NCI-H524 (cell line): ENCODE measurements at regions not wholly inside any gene's neighbourhood (a gene's known extent, or its start where the extent isn't known, plus 50 kb on each side); places are given as distances from the start of the nearest gene placed in this dataset.
"Not testable (repeated sequence)": the region's sequence is repeated elsewhere in the genome, so short reads cannot be mapped to it uniquely, and the experiment has no call there.

Source experiments
- DNase-seq, 2 experiments: peaks; one replicate each; lab custom pipeline; 2025; lab: John Stamatoyannopoulos, UW

GRCh38 chr2:187057466-187057865 is 208.5 kb upstream of the ZSWIM2 start:
- DNase-seq = no peak

- no peak for DNase-seq
Measured at GRCh38 chr2:187056416-187057334, 207.7 kb upstream of the ZSWIM2 start.

- peak in 1 of 2 experiments; percentile 5 for DNase-seq
Measured at GRCh38 chr2:187055463-187055862, 206.5 kb upstream of the ZSWIM2 start.

DNA sequence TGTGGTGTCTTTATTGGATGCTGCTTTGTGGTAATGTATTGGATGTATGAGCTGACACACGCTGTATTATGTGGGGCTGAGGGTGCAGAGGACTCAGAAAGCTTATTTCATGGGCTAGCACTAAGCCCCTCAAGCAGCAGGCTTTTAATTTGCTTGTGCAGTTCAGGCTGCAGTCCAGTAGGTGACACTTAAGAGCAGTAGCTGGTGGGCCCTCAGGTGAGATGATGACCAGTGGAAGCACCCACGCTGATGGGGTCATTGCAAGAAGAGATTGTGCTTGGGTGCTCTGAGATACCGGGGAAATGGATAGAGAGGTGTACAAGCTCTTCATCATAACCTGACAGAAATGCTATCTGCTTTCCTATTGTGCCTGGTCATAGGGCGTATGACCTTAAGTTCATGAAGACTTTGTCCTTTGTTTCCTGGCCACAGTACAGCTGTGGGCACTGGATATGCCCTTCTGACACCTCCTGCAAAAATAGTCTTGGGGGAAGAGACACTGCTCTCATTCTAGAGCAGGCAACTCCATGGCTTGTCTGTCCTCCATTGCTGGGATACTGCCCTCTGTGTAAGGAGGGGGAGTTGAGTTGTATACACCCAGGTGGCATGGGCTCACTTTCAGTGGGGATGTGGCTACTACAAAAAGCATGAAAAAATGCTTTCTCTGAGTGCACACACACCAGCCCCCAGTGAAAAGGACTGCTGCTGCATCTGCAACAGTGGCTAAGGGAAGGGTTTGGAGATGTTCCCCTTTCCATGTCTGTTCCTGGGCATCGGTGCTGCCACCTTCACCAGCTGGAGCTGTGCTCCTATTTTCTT is 205.7 kb upstream of the ZSWIM2 start:
- DNase-seq = no peak

- DNase-seq = no peak
Measured at GRCh38 chr2:187051350-187051749, 202.4 kb upstream of the ZSWIM2 start.

- DNase-seq = no peak
Measured at GRCh38 chr2:187050409-187050998, 201.5 kb upstream of the ZSWIM2 start.

GRCh38 chr2:187037310-187037709 is 188.3 kb upstream of the ZSWIM2 start:
- DNase-seq = no peak

GRCh38 chr2:187034434-187034833 is 185.5 kb upstream of the ZSWIM2 start:
- DNase-seq = no peak

GRCh38 chr2:187024739-187025138 is 175.8 kb upstream of the ZSWIM2 start:
- no peak for DNase-seq

- DNase-seq = not testable (repeated sequence)
Measured at GRCh38 chr2:187023996-187024395, 175.0 kb upstream of the ZSWIM2 start.

DNA sequence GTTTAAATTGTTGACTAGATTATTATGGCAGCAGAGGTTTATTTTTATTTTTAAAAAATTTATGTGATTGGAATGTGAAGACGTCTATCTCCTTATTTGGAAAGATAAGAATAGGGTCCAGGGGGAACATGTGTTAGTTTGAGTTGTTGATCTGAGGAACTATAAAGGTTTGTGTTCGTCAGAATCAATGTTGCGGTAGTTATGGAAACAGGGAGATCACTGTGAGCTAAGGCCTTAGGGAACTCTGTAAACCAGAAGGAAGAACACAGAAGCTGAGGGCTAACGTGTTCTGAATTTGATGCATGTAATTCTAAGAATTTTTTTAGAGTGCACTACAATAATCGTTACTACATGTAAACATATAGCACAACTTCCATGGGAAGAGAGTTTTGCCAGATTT is 168.5 kb upstream of the ZSWIM2 start:
- DNase-seq = no peak

DNA sequence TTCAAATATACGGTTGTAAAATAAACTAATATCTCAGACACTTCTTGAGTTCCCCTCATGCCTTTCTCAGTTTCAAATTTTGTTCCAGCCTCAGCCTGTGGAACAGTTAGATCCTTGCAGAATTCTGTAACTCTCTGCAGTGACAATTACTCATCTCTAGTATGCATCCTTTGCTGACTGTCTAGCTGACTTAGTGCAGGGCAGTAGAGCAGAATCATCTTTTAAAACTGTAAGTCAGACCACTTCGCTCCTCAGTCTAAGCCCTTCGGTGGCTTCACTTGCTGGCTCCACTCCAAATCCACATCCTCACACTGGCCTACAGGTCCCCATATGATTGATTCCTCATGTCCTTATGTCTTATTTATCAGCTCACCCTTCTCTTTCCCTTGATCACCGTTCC is 164.1 kb upstream of the ZSWIM2 start:
- DNase-seq = no peak

GRCh38 chr2:187011206-187011832 is 162.3 kb upstream of the ZSWIM2 start:
- DNase-seq = no peak

- no peak for DNase-seq
Measured at GRCh38 chr2:187009483-187010239, 160.7 kb upstream of the ZSWIM2 start.

GRCh38 chr2:187008111-187008510 is 159.1 kb upstream of the ZSWIM2 start:
- DNase-seq = no peak

DNA sequence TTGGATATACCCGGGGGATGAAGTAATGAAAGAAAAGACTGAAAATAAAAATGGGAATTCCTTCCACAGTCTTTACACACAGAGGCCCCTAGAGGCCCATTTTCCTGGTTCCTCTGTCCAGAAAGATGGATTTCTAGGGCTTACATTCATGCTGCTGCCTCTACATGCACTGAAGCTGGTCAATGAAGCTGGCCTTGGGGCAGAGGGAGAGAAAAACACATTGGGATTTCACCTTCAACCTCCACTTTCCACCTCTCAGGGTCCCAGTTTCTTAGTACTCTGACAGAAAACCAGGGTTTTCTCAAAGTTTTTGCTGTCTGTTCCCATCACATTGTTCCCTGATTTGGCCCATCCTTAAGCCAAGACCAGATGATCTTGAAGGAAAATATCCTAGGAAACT is 154.6 kb upstream of the ZSWIM2 start:
- peak in 1 of 2 experiments; percentile 26 for DNase-seq

- peak; percentile 11 to 57 for DNase-seq
Measured at GRCh38 chr2:187003038-187003554, 154.1 kb upstream of the ZSWIM2 start.

GRCh38 chr2:187002242-187002641 is 153.3 kb upstream of the ZSWIM2 start:
- DNase-seq = no peak

DNA sequence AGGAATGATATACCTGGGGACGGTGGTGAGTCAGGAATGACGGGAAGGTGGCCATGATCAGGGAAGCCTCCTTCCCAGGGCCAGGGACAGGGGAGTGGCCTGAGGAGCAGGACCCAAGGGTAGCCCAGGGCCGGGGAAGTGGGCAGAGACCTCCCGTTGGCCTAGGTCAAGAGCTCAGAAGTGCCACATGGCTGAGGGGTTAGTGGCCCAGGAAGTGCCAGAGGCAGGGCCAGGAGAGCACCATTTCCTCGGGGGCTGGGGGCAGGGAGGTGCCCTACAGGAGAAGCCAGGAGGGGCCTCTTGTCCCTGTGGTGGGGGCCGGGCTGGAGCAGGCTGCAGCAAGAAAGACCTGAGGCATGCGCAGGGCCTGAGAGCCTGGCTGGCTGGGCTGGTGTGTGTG is 152.3 kb upstream of the ZSWIM2 start:
- no peak for DNase-seq

GRCh38 chr2:186995092-186995491 is 146.1 kb upstream of the ZSWIM2 start:
- no peak for DNase-seq

DNA sequence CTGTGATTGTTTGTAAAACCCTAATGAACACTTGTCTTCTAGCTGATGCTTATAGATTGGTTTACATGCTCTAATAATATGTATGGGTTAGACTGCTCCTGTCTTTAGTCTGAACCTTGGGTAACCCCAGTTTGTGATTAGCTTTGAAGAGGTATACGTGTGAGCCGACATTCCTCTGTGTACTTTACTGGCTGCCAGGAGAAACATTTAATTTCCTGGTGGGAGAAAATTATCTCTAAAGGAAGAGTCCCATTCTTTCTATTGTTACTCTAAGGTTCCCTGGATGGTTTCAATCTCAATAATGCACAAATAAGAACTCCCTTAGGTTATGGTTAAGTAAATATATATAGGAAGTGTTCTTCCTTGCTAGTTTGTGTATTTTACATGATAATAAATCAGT is 143.6 kb upstream of the ZSWIM2 start:
- DNase-seq = no peak
